PC-9 (cell line): ENCODE measurements at regions not wholly inside any gene's neighbourhood (a gene's known extent, or its start where the extent isn't known, plus 50 kb on each side); places are given as distances from the start of the nearest gene placed in this dataset.

ENCODE experiments used
- EZH2 ChIP-seq: fragments of 200-600 bp; sonication (generic); IDR thresholded peaks from 2 replicates; pipeline ENCODE4 v1.8.0; 2017; ENCODE audit warnings: antibody characterized with exemption, low read depth
- TF ChIP-seq, protein P1 (sequence below): fragments of 200-600 bp; sonication (generic); conservative IDR thresholded peaks from 2 replicates; pipeline ENCODE4 v1.6.1; 2017; ENCODE audit warnings: mixed run types, antibody characterized with exemption, mild to moderate bottlenecking, moderate library complexity

DNA sequence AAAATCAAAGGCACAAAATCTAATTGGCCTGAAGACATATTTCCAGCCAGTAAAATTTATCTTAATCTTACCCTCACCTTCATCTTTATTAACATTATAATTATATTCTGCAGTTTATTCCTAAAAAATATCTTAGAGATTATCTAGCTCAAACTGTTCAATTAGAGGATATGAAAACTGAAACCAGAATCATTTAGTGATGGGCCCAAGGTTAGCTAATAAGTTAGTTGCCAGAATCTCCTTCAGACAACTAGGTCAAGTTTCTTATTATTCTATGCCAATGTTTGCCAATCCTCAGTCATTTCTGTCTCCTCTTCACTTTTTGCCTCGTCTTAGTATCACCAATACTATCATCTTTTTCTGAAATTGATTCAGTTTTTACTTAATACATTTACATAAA is 56.0 kb upstream of the RASA1 start:
- TF ChIP-seq, protein P1, sequence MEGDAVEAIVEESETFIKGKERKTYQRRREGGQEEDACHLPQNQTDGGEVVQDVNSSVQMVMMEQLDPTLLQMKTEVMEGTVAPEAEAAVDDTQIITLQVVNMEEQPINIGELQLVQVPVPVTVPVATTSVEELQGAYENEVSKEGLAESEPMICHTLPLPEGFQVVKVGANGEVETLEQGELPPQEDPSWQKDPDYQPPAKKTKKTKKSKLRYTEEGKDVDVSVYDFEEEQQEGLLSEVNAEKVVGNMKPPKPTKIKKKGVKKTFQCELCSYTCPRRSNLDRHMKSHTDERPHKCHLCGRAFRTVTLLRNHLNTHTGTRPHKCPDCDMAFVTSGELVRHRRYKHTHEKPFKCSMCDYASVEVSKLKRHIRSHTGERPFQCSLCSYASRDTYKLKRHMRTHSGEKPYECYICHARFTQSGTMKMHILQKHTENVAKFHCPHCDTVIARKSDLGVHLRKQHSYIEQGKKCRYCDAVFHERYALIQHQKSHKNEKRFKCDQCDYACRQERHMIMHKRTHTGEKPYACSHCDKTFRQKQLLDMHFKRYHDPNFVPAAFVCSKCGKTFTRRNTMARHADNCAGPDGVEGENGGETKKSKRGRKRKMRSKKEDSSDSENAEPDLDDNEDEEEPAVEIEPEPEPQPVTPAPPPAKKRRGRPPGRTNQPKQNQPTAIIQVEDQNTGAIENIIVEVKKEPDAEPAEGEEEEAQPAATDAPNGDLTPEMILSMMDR, result no peak
- TF ChIP-seq EZH2, result no peak
